Progenitor cell of endocrine pancreas (in vitro differentiated cells): ENCODE measurements at regions not wholly inside any gene's neighbourhood (a gene's known extent, or its start where the extent isn't known, plus 50 kb on each side); places are given as distances from the start of the nearest gene placed in this dataset.

Source experiments
- DNase-seq: peaks from one replicate; pipeline ENCODE4 v3.0.0; 2021; ENCODE audit warnings: low spot score; ENCODE audit not compliant: unreplicated experiment
- H3K27ac Mint-ChIP-seq: 2 replicates; pipeline ENCODE4 v1.8.0; 2021; ENCODE audit warnings: mild to moderate bottlenecking, moderate library complexity, mixed read lengths
- H3K27me3 Mint-ChIP-seq: 2 replicates; pipeline ENCODE4 v1.8.0; 2021; ENCODE audit warnings: mixed read lengths
- H3K36me3 Mint-ChIP-seq: 2 replicates; pipeline ENCODE4 v1.8.0; 2022; ENCODE audit warnings: mixed read lengths; ENCODE audit not compliant: insufficient read depth
- H3K4me1 Mint-ChIP-seq: 2 replicates; pipeline ENCODE4 v1.8.0; 2021; ENCODE audit warnings: low read depth, mixed read lengths
- H3K4me3 Mint-ChIP-seq: 2 replicates; pipeline ENCODE4 v1.8.0; 2021; ENCODE audit warnings: low read depth, mild to moderate bottlenecking, moderate library complexity, mixed read lengths
- H3K9me3 Mint-ChIP-seq: 2 replicates; pipeline ENCODE4 v1.8.0; 2021; ENCODE audit warnings: low read depth, mixed read lengths
- TF ChIP-seq, protein P1 (sequence below): fragments of 200-600 bp; sonication (generic); IDR thresholded peaks from one replicate; pipeline ENCODE4 v1.5.0; 2021; ENCODE audit warnings: antibody characterized with exemption, mild to moderate bottlenecking; ENCODE audit not compliant: unreplicated experiment

DNA sequence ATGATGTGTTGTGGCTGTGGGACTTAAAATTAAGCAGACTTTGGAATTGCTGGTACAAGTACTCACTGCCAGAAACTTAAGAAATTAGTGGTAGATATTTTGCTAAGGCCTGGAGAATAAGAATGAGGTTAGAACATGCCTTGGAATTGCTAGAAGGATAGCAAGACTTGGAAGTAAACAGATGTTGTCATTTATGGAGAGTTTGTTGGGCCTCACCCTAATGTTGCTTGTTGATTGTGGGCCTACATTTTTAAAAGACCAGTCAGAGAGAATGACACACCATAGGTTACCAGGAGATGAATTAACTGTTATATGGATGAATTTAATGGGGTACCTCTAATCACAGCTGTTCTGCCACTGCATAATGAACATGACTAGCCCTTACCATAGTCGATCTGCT lies 120.1 kb upstream of the GAS1 start:
- TF ChIP-seq, protein P1, sequence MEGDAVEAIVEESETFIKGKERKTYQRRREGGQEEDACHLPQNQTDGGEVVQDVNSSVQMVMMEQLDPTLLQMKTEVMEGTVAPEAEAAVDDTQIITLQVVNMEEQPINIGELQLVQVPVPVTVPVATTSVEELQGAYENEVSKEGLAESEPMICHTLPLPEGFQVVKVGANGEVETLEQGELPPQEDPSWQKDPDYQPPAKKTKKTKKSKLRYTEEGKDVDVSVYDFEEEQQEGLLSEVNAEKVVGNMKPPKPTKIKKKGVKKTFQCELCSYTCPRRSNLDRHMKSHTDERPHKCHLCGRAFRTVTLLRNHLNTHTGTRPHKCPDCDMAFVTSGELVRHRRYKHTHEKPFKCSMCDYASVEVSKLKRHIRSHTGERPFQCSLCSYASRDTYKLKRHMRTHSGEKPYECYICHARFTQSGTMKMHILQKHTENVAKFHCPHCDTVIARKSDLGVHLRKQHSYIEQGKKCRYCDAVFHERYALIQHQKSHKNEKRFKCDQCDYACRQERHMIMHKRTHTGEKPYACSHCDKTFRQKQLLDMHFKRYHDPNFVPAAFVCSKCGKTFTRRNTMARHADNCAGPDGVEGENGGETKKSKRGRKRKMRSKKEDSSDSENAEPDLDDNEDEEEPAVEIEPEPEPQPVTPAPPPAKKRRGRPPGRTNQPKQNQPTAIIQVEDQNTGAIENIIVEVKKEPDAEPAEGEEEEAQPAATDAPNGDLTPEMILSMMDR: no peak
- no peaks in the 10 kb centered on the region for H3K36me3 Mint-ChIP-seq
- peaks cover 3% of the 10 kb centered on the region for H3K9me3 Mint-ChIP-seq
- no peak for DNase-seq
- no peaks in the 10 kb centered on the region for H3K4me1 Mint-ChIP-seq
- H3K4me3 Mint-ChIP-seq: no peak overlapping the region
- no peak overlapping the region for H3K27ac Mint-ChIP-seq
- H3K27me3 Mint-ChIP-seq: peaks cover 7% of the 10 kb centered on the region

DNA sequence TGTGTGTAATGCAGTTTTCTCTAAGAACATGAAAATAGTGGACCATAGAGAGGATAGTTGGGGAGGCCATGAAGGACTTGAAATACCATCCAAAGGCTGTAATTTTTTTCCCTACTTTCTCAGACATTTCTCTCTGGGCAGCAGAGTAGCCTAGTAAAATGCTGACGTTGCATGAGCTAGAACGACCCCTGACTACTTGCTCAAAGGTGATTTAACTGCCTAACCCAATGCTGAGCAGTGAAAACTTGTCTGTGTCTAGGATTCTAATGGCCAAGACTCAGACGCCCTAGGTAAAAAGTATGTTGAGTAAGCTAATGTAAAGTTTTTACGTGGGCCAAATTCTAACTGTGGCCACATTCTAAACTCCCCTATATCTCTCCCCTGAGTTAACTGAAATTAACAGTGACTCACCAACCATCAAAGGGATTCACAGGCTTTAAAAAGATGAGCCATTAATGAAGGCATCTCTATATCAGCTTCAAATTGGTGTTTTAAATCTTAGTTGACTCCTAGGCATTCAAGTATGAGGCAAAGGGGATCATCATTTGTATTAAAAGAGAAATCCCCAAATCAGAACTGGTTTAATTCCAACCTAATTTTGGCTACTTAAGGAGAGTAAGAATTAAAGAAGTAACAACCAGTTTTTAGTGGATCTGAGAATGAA lies 121.0 kb upstream of the GAS1 start:
- no peak overlapping the region for H3K27ac Mint-ChIP-seq
- H3K9me3 Mint-ChIP-seq: peaks cover 3% of the 10 kb centered on the region
- no peaks in the 10 kb centered on the region for H3K36me3 Mint-ChIP-seq
- H3K27me3 Mint-ChIP-seq: peaks cover 7% of the 10 kb centered on the region
- TF ChIP-seq, protein P1: no peak
- no peak overlapping the region for H3K4me3 Mint-ChIP-seq
- peaks cover under 1% of the 10 kb centered on the region for H3K4me1 Mint-ChIP-seq
- DNase-seq: no peak

- peaks cover 3% of the 10 kb centered on the region for H3K9me3 Mint-ChIP-seq
- no peak overlapping the region for H3K4me3 Mint-ChIP-seq
- TF ChIP-seq, protein P1: no peak
- DNase-seq: no peak
- no peaks in the 10 kb centered on the region for H3K36me3 Mint-ChIP-seq
- H3K27me3 Mint-ChIP-seq: peaks cover 7% of the 10 kb centered on the region
- no peak overlapping the region for H3K27ac Mint-ChIP-seq
- H3K4me1 Mint-ChIP-seq: peaks cover 4% of the 10 kb centered on the region
Measured at GRCh38 chr9:87069690-87070089, 122.4 kb upstream of the GAS1 start.

DNA sequence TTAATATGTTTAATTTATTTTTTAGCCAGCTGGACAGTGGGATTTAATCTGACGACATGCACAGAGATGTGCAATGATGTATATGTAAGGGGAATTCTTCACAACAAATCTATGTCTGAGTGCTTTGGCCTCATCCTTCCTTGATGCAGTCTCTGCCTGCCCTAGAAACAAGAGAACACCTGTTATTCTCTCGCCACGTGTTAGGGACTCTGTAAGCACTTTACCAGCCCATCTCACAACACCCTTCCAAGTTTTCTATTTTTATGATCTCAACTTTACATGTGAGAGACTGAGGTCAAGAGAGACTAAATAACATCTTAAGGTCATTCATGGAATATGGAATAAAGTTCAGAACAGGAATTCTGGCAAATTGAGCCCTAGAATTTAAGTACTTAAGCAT lies 123.0 kb upstream of the GAS1 start:
- Mint-ChIP-seq H3K4me3 (no peak overlapping the region), H3K27me3 (peaks cover 7% of the 10 kb centered on the region), H3K27ac (no peak overlapping the region), H3K4me1 (peaks cover 4% of the 10 kb centered on the region), H3K9me3 (peaks cover 3% of the 10 kb centered on the region), H3K36me3 (no peaks in the 10 kb centered on the region)
- TF ChIP-seq, protein P1: no peak
- no peak for DNase-seq

DNA sequence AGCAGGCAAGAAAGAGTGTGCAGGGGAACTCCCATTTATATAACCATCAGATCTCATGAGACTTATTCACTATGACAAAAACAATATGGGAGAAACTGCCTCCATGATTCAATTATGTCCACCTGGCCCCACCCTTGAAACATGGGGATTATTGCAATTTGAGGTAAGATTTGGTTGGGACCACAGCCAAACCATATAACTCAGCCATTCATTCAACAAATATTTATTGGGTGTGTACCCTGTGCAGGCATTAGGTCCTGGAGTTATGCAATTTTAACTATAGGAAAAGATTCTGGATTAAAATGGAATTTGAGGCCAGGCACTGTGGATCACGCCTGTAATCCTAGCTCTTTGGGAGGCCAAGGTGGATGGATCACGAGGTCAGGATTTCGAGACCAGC lies 124.2 kb upstream of the GAS1 start:
- Mint-ChIP-seq H3K9me3 (peaks cover 3% of the 10 kb centered on the region), H3K4me1 (peaks cover 4% of the 10 kb centered on the region), H3K4me3 (no peak overlapping the region), H3K27me3 (peaks cover 7% of the 10 kb centered on the region), H3K27ac (no peak overlapping the region), H3K36me3 (no peaks in the 10 kb centered on the region)
- DNase-seq: no peak
- TF ChIP-seq, protein P1: no peak
